KG1 (cell line): ENCODE measurements at regions not wholly inside any gene's neighbourhood (a gene's known extent, or its start where the extent isn't known, plus 50 kb on each side); places are given as distances from the start of the nearest gene placed in this dataset.
"Not testable (repeated sequence)": the region's sequence is repeated elsewhere in the genome, so short reads cannot be mapped to it uniquely, and the experiment has no call there.

Experiments
- DNase-seq: peaks from one replicate; lab custom pipeline; 2025; lab: John Stamatoyannopoulos, UW

GRCh38 chr16:85202631-85203461 lies 90.6 kb upstream of the CIBAR2 start:
- no peak for DNase-seq

GRCh38 chr16:85203462-85203813 lies 91.2 kb upstream of the CIBAR2 start:
- no peak for DNase-seq

- DNase-seq: no peak
These were observed 92.2 kb upstream of the CIBAR2 start for GRCh38 chr16:85204242-85205010.

DNA sequence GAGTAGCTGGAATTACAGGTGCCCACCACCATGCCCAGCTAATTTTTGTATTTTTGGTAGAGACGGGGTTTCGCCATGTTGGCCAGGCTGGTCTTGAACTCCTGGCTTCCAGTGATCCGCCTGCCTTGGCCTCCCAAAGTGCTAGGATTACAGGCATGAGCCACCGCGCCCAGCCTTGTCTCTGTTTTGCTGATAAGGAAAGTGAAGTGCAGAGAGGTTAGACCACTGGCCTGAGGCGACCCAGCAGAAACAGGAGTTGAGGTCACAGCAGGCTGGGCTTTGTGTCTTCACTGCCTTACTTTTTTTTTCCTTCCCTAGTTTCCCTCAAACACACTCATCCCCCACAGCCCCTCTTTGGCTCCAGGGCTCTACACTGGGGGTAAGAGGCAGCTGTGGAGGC lies 93.0 kb upstream of the CIBAR2 start:
- not testable (repeated sequence) for DNase-seq

DNA sequence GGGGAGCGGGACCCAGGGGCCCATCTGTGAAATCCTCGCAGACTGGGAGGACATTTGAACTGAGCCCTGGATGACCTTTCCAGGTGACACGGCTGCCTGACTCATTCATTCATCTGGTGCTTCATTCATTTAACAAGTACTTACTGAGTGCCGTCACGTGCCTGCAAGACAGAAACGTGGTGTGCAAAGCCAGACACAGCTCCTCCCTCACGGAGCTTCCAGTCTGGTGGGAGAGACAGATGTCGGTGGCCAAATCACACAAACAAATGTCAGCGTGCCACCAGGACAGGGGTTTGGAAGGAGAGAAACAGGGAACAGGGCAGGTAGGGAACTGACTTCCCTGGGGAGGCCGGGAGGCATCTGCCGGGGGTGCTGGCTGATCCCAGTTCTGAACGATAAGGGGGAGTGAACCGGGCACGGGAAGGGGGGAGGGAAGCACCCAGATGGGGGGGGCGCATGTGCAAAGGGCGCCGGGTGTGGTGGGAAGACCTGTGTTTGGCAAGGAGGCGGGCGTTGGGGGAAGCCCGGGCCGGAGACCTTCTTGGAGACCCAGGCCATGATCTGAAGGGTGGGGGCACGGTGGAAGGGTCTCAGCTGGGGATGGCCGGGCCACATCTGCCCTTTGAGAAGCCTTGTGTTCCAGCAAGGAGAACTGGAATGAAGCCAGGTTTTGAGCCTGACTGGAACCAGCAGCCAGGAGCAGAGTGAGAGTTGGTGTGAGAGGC lies 93.6 kb upstream of the CIBAR2 start:
- DNase-seq: no peak

GRCh38 chr16:85206472-85207356 lies 94.4 kb upstream of the CIBAR2 start:
- no peak for DNase-seq

DNA sequence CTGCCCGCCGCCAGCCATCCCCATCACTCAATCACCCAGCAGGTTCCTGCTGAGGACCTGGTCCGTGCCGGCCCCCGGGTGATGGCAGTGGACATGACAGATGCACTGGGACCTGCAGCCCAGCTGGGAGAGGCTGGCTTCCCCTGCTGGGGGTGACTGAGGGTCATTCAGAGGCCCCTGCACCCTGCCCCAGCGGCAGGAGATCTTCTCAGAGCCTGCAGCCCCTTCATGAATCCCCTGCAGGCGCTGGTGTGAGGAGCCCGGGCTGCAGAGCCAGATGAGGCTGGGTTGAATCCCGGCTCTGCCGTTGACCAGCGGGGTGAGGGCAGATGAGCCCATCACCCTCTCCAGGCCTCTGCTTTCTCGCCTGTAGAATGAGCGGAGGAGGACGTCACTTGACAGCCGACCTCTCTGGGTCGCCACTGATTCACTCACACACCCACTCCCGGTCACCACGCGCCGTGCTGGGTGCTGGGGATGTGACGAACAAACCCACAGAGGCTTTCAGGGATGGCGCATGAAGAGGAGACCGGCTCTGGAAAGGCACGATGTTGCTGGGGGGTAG lies 95.2 kb upstream of the CIBAR2 start:
- DNase-seq: no peak

DNA sequence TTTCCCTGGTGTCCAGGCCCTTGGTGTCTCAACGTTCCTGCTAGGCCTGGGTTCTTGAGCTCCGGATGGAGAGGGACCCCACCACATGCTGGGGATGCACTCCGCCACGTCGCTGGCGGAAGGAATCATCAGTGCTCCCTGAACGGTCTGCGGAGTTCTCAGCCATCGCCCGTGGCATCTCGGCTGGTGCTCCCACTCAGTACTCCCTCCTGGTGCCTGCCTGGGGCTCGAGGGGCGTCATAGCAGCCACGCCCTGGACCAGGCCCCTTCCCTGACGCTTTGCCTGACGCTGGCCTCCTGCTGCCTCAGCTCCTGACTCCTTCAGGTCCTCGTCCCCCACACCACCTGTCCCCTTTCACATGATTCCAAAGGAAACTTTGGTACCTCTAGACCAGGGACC lies 95.9 kb upstream of the CIBAR2 start:
- DNase-seq: no peak

- no peak for DNase-seq
These were observed 96.6 kb upstream of the CIBAR2 start for GRCh38 chr16:85208643-85209520.

DNA sequence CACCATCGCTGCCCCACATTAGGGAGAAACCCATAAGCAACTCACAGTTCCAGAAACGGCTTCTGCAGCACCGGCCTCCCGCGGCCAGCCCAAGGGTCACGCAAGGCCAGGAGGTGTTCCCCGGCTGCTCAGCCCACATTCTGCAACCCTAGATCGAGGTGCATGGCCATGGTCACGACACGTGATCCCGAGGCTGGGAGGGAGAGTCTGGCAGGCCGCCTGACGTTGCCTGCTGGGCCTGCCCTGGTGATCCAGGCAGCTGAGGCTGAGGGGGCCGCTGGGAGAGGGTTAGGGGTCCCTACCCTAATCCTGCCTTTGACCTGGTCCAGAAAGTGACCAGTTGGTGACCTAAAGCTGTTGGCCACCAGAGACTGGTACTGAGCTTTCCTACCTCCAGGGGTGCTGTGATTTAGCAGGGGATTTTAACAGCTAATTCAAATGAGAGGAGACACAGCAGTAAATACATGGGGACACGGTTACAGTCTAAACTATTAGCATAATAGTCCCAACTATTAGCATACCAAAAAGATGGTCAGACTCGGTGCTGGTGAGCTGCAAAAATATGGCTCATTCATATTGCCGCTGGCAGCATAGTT lies 97.4 kb upstream of the CIBAR2 start:
- no peak for DNase-seq

DNA sequence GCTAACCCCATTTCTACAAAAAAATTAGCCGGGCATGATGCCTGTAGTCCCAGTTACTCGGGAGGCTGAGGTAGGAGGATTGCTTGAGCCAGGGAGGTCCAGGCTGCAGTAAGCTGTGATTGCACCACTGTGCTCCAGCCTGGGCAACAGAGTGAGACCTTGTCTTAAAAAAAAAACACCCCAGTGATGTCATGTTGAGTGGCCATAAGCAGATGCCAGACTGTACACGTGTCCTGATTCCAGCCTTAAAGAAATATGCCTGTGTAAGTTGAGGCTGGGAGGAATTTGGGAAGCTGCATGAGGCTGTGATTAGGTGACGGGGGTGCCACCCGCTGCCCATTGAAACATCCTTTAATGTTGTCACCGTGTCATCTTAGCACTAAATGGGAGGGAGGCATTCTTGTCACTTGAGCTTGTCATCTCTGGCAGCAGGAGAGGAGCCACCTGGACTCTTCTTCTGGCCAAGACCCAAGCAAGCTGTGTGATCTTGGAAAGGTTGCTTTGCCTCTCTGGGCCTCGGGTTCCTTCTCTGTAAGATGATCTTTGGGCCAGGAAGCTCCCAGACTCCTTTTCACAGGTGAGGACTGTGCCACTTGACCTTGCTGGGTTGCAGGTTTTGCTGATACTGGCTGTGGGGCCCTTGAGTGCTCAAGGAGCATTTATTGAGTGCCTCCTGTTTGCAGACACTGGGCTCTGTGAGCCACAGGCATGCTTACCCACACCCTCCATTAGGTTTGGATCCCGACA lies 98.3 kb upstream of the CIBAR2 start:
- DNase-seq: no peak

DNA sequence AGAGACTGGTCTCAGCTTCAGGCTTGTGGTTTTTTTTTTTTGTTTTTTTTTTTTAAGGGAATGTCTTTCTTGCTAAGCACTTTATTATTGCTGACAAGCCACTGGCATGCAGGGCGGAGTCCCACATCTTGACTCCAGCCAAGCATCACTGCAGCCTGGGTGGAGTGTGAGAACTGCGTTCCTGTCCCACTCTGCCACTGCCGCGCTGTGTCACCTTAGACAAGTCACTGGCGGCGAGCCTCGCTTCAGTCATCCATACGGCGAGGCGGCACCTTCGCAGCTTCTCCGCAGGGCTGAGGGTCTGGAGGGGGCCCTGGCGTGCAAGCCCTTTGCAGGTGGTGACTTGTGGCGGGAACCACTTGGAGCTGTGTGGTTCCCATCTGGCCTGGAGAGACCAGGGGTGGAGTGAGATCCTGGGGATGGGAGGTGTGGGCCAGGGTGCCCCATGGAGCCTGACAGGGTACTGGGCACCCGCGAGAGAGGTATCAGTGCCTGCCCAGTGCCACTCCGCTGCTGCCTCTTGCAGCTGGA lies 99.1 kb upstream of the CIBAR2 start:
- no peak for DNase-seq

GRCh38 chr16:85213926-85214675 lies 101.8 kb upstream of the CIBAR2 start:
- DNase-seq: no peak

- no peak for DNase-seq
These were observed 103.3 kb upstream of the CIBAR2 start for GRCh38 chr16:85215478-85216118.

DNA sequence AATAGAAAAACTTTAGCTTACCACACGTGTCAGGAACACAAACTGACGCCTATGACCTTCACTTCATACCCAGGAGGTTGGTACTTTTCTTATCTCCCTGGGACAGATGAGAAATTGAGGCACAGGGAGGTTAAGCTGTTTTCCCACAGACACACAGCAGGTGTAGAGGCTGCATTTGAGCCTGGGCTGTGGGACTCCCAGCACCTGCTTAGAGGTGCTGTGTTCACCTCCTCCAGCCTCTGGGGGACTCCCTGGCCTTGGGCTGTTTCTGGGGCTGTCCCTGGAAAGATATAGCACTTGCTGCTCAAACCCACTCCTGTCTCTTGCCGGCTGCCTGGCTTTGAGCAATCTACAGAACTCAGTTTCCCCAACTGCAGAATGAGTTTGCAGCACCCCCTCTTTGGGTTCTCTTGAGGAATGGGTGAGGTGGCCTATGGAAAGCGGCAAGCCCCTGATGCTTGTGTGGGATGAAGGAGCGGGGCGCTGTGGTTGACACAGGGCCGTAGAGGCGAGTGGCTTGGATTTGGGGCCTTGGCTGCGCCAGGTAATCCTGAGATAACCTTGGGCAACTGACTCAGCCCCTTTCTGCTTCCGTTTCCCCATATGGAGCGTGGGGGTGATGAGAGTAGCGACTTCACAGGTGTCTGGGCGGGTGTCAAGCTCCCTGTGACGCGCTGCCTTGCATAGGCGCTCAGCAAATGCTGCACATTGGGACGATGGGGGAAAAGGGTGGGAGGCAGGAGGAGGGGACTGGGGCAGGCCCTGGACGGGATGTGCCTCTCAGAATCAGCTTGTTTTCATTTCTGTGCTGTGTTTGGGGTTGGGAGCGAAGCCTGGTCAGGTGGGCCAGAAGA lies 104.5 kb upstream of the CIBAR2 start:
- no peak for DNase-seq

- no peak for DNase-seq
These were observed 108.0 kb upstream of the CIBAR2 start for GRCh38 chr16:85220125-85220839.
